GM21786 (cell line): ENCODE measurements at regions not wholly inside any gene's neighbourhood (a gene's known extent, or its start where the extent isn't known, plus 50 kb on each side); places are given as distances from the start of the nearest gene placed in this dataset.

ENCODE experiments used
- ATAC-seq: cut with Tn5 transposase; IDR thresholded peaks from one replicate; pipeline ENCODE4 v1.9.1; 2021; ENCODE audit not compliant: unreplicated experiment

GRCh38 chr2:144161061-144161460 lies 358.9 kb downstream of the ZEB2 start:
- no peak for ATAC-seq

GRCh38 chr2:144159240-144159639 lies 360.7 kb downstream of the ZEB2 start:
- no peak for ATAC-seq

GRCh38 chr2:144158096-144158495 lies 361.8 kb downstream of the ZEB2 start:
- ATAC-seq, result no peak

- no peak for ATAC-seq
Observed at GRCh38 chr2:144156736-144157640, 362.9 kb downstream of the ZEB2 start.

GRCh38 chr2:144154205-144154604 lies 365.7 kb downstream of the ZEB2 start:
- ATAC-seq, result no peak

GRCh38 chr2:144152817-144153271 lies 367.1 kb downstream of the ZEB2 start:
- no peak for ATAC-seq

GRCh38 chr2:144151851-144152250 lies 368.1 kb downstream of the ZEB2 start:
- ATAC-seq, result no peak

- ATAC-seq, result no peak
Observed at GRCh38 chr2:144151405-144151804, 368.5 kb downstream of the ZEB2 start.

- no peak for ATAC-seq
Observed at GRCh38 chr2:144147356-144147755, 372.6 kb downstream of the ZEB2 start.

GRCh38 chr2:144146876-144147275 lies 373.0 kb downstream of the ZEB2 start:
- ATAC-seq, result no peak

- no peak for ATAC-seq
Observed at GRCh38 chr2:144146076-144146475, 373.8 kb downstream of the ZEB2 start.

GRCh38 chr2:144143294-144144151 lies 376.4 kb downstream of the ZEB2 start:
- no peak for ATAC-seq

- no peak for ATAC-seq
Observed at GRCh38 chr2:144140891-144141290, 379.0 kb downstream of the ZEB2 start.

- no peak for ATAC-seq
Observed at GRCh38 chr2:144137705-144138428, 382.1 kb downstream of the ZEB2 start.

GRCh38 chr2:144137272-144137671 lies 382.6 kb downstream of the ZEB2 start:
- ATAC-seq, result no peak

GRCh38 chr2:144136297-144137010 lies 383.5 kb downstream of the ZEB2 start:
- no peak for ATAC-seq

- ATAC-seq, result no peak
Observed at GRCh38 chr2:144133936-144134665, 385.8 kb downstream of the ZEB2 start.

GRCh38 chr2:144132357-144132756 lies 387.6 kb downstream of the ZEB2 start:
- ATAC-seq, result no peak

GRCh38 chr2:144131042-144131441 lies 388.9 kb downstream of the ZEB2 start:
- ATAC-seq, result no peak

GRCh38 chr2:144130551-144130950 lies 389.4 kb downstream of the ZEB2 start:
- ATAC-seq, result no peak
